ENCODE measurements at regions not wholly inside any gene's neighbourhood (a gene's known extent, or its start where the extent isn't known, plus 50 kb on each side); places are given as distances from the start of the nearest gene placed in this dataset.

GRCh38 chr1:23639460-23640095 is 52.0 kb upstream of the RPL11 start:
- DNase-seq (no peak), FAIRE-seq (no peak)
- Histone ChIP-seq H3K27me3 (ENCODE audit: control insufficient read depth in 3 of 3, insufficient read depth in 3 of 3, low read length in 3 of 3) (no peaks in the 10 kb centered on the region), H3K4me1 (ENCODE audit: control insufficient read depth in 3 of 3, insufficient read depth in 2 of 3, low read depth in 1 of 3, low read length in 2 of 3) (peaks cover 0 to 2% (median 0%) of the 10 kb centered on the region in 3 donors), H3K36me3 (ENCODE audit: control insufficient read depth in 3 of 3, insufficient read depth in 2 of 3, low read depth in 1 of 3, low read length in 3 of 3) (no peaks in the 10 kb centered on the region), H3K27ac (ENCODE audit: low read depth in 1 of 3, low read length in 2 of 3) (no peak overlapping the region), H3K4me3 (ENCODE audit: low read depth in 1 of 3, low read length in 3 of 3) (no peak overlapping the region), H3K9me3 (ENCODE audit: control insufficient read depth in 2 of 2, insufficient read depth in 1 of 2, low read depth in 1 of 2, low read length in 1 of 2) (no peaks in the 10 kb centered on the region)
- WGBS, 3 donors: 59 to 66% (median 62%) methylated on average over 6 to 7 of the region's 7 CpGs

DNA sequence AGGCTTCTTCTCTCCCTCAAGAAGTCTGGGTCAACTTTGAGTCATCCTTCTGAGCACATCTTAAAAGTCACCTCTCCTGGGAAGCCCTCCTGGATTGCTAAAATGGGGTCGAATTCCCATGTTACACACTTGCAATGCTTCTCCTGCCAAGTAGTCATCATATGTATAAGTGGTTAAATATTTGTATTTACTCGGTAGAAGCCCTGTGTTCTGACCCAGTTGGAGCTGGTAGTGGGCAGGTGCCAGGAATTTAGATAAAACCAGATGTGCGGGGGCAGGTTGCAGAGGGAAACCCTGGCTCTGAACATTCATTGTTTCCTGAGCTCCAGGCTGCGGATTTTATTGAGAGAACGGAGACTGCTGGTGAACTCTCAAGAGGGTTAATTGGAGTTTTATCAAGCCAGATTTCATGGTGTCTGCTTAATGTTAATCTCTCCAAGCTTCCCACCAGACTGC is 52.8 kb upstream of the RPL11 start:
- Histone ChIP-seq H3K27ac (ENCODE audit: low read depth in 1 of 3, low read length in 2 of 3) (no peak overlapping the region), H3K36me3 (ENCODE audit: control insufficient read depth in 3 of 3, insufficient read depth in 2 of 3, low read depth in 1 of 3, low read length in 3 of 3) (no peaks in the 10 kb centered on the region), H3K9me3 (ENCODE audit: control insufficient read depth in 2 of 2, insufficient read depth in 1 of 2, low read depth in 1 of 2, low read length in 1 of 2) (no peaks in the 10 kb centered on the region), H3K4me3 (ENCODE audit: low read depth in 1 of 3, low read length in 3 of 3) (no peak overlapping the region), H3K27me3 (ENCODE audit: control insufficient read depth in 3 of 3, insufficient read depth in 3 of 3, low read length in 3 of 3) (no peaks in the 10 kb centered on the region), H3K4me1 (ENCODE audit: control insufficient read depth in 3 of 3, insufficient read depth in 2 of 3, low read depth in 1 of 3, low read length in 2 of 3) (peaks cover 0 to 2% (median 0%) of the 10 kb centered on the region in 3 donors)
- no peak for FAIRE-seq
- 12 to 42% (median 22%) methylated on average over 5 of the region's 5 CpGs for WGBS, 3 donors
- no peak for DNase-seq

DNA sequence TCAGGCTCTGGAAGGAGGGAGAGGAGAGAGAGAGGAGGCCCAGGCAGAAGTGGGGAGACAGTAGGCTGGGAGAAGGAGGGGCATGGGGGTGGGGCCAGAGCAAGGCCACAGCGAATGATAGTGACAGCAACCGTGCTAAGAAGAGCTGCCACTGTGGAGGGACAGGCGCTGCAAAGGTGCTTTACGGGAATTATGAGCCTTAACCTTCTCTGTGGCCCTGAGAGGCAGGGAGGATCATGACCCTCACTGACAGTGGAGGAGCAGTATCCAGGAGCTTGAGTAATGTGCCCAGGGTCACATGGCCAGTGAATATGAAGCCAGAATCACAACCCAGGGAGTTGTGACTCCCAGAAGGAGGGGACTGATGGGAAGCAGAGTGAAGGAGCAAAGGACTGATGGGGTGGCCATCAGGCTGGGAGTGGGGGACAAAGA is 53.4 kb upstream of the RPL11 start:
- Histone ChIP-seq H3K27me3 (ENCODE audit: control insufficient read depth in 3 of 3, insufficient read depth in 3 of 3, low read length in 3 of 3) (no peaks in the 10 kb centered on the region), H3K27ac (ENCODE audit: low read depth in 1 of 3, low read length in 2 of 3) (no peak overlapping the region), H3K9me3 (ENCODE audit: control insufficient read depth in 2 of 2, insufficient read depth in 1 of 2, low read depth in 1 of 2, low read length in 1 of 2) (no peaks in the 10 kb centered on the region), H3K4me3 (ENCODE audit: low read depth in 1 of 3, low read length in 3 of 3) (no peak overlapping the region), H3K4me1 (ENCODE audit: control insufficient read depth in 3 of 3, insufficient read depth in 2 of 3, low read depth in 1 of 3, low read length in 2 of 3) (peaks cover 0 to 2% (median 0%) of the 10 kb centered on the region in 3 donors), H3K36me3 (ENCODE audit: control insufficient read depth in 3 of 3, insufficient read depth in 2 of 3, low read depth in 1 of 3, low read length in 3 of 3) (no peaks in the 10 kb centered on the region)
- no peak for FAIRE-seq
- no peak for DNase-seq
- 64 to 77% (median 71%) methylated on average over 4 of the region's 4 CpGs for WGBS, 3 donors

DNA sequence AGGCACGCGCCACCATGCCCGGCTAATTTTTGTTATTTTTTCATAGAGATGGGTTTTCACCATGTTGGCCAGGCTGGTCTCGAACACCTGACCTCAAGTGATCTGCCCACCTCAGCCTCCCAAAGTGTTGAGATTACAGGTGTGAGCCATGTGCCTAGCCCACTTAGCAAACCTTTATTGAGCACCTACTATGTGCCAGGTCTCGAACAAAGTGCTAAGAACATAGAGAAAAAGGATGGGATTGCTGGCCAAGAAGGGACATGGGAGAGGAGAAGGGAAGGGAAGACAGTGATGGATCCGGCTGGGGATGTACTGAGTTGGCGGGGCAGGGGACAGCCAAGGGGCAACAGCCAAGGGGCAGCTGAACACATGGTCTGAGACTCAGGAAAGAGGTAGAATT is 55.6 kb upstream of the RPL11 start:
- DNase-seq (no peak), FAIRE-seq (no peak)
- H3K9me3 ChIP-seq (ENCODE audit: control insufficient read depth in 2 of 2, insufficient read depth in 1 of 2, low read depth in 1 of 2, low read length in 1 of 2): no peaks in the 10 kb centered on the region
- H3K4me1 ChIP-seq (ENCODE audit: control insufficient read depth in 3 of 3, insufficient read depth in 2 of 3, low read depth in 1 of 3, low read length in 2 of 3): peaks cover 0 to 2% (median 0%) of the 10 kb centered on the region in 3 donors
- H3K27me3 ChIP-seq (ENCODE audit: control insufficient read depth in 3 of 3, insufficient read depth in 3 of 3, low read length in 3 of 3): no peaks in the 10 kb centered on the region
- no peak overlapping the region for H3K27ac ChIP-seq (ENCODE audit: low read depth in 1 of 3, low read length in 2 of 3)
- no peak overlapping the region for H3K4me3 ChIP-seq (ENCODE audit: low read depth in 1 of 3, low read length in 3 of 3)
- 94 to 99% (median 95%) methylated on average over 7 of the region's 7 CpGs for WGBS, 3 donors
- no peaks in the 10 kb centered on the region for H3K36me3 ChIP-seq (ENCODE audit: control insufficient read depth in 3 of 3, insufficient read depth in 2 of 3, low read depth in 1 of 3, low read length in 3 of 3)

- Histone ChIP-seq H3K36me3 (ENCODE audit: control insufficient read depth in 3 of 3, insufficient read depth in 2 of 3, low read depth in 1 of 3, low read length in 3 of 3) (no peaks in the 10 kb centered on the region), H3K4me1 (ENCODE audit: control insufficient read depth in 3 of 3, insufficient read depth in 2 of 3, low read depth in 1 of 3, low read length in 2 of 3) (peaks cover 0 to 2% (median 0%) of the 10 kb centered on the region in 3 donors), H3K27me3 (ENCODE audit: control insufficient read depth in 3 of 3, insufficient read depth in 3 of 3, low read length in 3 of 3) (no peaks in the 10 kb centered on the region), H3K9me3 (ENCODE audit: control insufficient read depth in 2 of 2, insufficient read depth in 1 of 2, low read depth in 1 of 2, low read length in 1 of 2) (no peaks in the 10 kb centered on the region), H3K27ac (ENCODE audit: low read depth in 1 of 3, low read length in 2 of 3) (peak overlapping the region; percentile 11 to 87 (median 24)), H3K4me3 (ENCODE audit: low read depth in 1 of 3, low read length in 3 of 3) (peak overlapping the region in 1 of 3 donors; percentile 31)
- DNase-seq: peak; percentile 83 to 85
- no peak for FAIRE-seq
- 24 to 30% (median 25%) methylated on average over 17 of the region's 17 CpGs for WGBS, 3 donors
Observed at GRCh38 chr1:23634840-23635651, 56.6 kb upstream of the RPL11 start.

DNA sequence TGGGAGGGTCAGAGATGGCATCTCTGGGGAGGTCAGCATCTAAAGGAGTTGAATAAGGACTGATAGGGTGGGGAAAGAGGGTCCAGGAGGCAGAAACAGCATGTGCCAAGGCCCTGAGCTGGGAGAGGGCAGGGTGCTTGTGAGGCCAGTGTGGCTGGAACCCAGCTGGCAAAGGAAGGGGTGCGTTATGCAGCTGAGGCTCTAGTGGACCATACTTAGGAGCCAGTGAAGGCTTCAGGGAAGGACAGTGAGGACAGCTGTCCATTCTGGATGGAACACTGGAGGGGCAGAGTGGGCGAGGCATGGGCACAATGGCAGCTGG is 57.1 kb upstream of the RPL11 start:
- Histone ChIP-seq H3K4me3 (ENCODE audit: low read depth in 1 of 3, low read length in 3 of 3) (no peak overlapping the region), H3K4me1 (ENCODE audit: control insufficient read depth in 3 of 3, insufficient read depth in 2 of 3, low read depth in 1 of 3, low read length in 2 of 3) (peaks cover 0 to 2% (median 0%) of the 10 kb centered on the region in 3 donors), H3K27ac (ENCODE audit: low read depth in 1 of 3, low read length in 2 of 3) (no peak overlapping the region), H3K27me3 (ENCODE audit: control insufficient read depth in 3 of 3, insufficient read depth in 3 of 3, low read length in 3 of 3) (no peaks in the 10 kb centered on the region), H3K9me3 (ENCODE audit: control insufficient read depth in 2 of 2, insufficient read depth in 1 of 2, low read depth in 1 of 2, low read length in 1 of 2) (no peaks in the 10 kb centered on the region), H3K36me3 (ENCODE audit: control insufficient read depth in 3 of 3, insufficient read depth in 2 of 3, low read depth in 1 of 3, low read length in 3 of 3) (no peaks in the 10 kb centered on the region)
- DNase-seq (no peak), FAIRE-seq (no peak)
- 70 to 76% (median 74%) methylated on average over 2 of the region's 2 CpGs for WGBS, 3 donors

- no peaks in the 10 kb centered on the region for H3K9me3 ChIP-seq (ENCODE audit: control insufficient read depth in 2 of 2, insufficient read depth in 1 of 2, low read depth in 1 of 2, low read length in 1 of 2)
- H3K4me1 ChIP-seq (ENCODE audit: control insufficient read depth in 3 of 3, insufficient read depth in 2 of 3, low read depth in 1 of 3, low read length in 2 of 3): peaks cover 0 to 2% (median 0%) of the 10 kb centered on the region in 3 donors
- H3K4me3 ChIP-seq (ENCODE audit: low read depth in 1 of 3, low read length in 3 of 3): no peak overlapping the region
- 90 to 93% (median 92%) methylated on average over 2 of the region's 2 CpGs for WGBS, 3 donors
- FAIRE-seq (no peak), DNase-seq (no peak)
- no peaks in the 10 kb centered on the region for H3K36me3 ChIP-seq (ENCODE audit: control insufficient read depth in 3 of 3, insufficient read depth in 2 of 3, low read depth in 1 of 3, low read length in 3 of 3)
- no peak overlapping the region for H3K27ac ChIP-seq (ENCODE audit: low read depth in 1 of 3, low read length in 2 of 3)
- H3K27me3 ChIP-seq (ENCODE audit: control insufficient read depth in 3 of 3, insufficient read depth in 3 of 3, low read length in 3 of 3): no peaks in the 10 kb centered on the region
Observed at GRCh38 chr1:23632479-23633160, 59.0 kb upstream of the RPL11 start.

GRCh38 chr1:23629708-23630290 is 61.8 kb upstream of the RPL11 start:
- 76 to 81% (median 76%) methylated on average over 4 of the region's 4 CpGs for WGBS, 3 donors
- no peak for DNase-seq
- FAIRE-seq: no peak
- Histone ChIP-seq H3K27me3 (ENCODE audit: control insufficient read depth in 3 of 3, insufficient read depth in 3 of 3, low read length in 3 of 3) (no peaks in the 10 kb centered on the region), H3K36me3 (ENCODE audit: control insufficient read depth in 3 of 3, insufficient read depth in 2 of 3, low read depth in 1 of 3, low read length in 3 of 3) (no peaks in the 10 kb centered on the region), H3K27ac (ENCODE audit: low read depth in 1 of 3, low read length in 2 of 3) (no peak overlapping the region), H3K4me1 (ENCODE audit: control insufficient read depth in 3 of 3, insufficient read depth in 2 of 3, low read depth in 1 of 3, low read length in 2 of 3) (no peaks in the 10 kb centered on the region), H3K9me3 (ENCODE audit: control insufficient read depth in 2 of 2, insufficient read depth in 1 of 2, low read depth in 1 of 2, low read length in 1 of 2) (no peaks in the 10 kb centered on the region), H3K4me3 (ENCODE audit: low read depth in 1 of 3, low read length in 3 of 3) (no peak overlapping the region)
